ENCODE measurements at regions not wholly inside any gene's neighbourhood (a gene's known extent, or its start where the extent isn't known, plus 50 kb on each side); places are given as distances from the start of the nearest gene placed in this dataset.
A peak's percentile ranks its signal among the peaks of the same experiment; 100 is the strongest.

DNA sequence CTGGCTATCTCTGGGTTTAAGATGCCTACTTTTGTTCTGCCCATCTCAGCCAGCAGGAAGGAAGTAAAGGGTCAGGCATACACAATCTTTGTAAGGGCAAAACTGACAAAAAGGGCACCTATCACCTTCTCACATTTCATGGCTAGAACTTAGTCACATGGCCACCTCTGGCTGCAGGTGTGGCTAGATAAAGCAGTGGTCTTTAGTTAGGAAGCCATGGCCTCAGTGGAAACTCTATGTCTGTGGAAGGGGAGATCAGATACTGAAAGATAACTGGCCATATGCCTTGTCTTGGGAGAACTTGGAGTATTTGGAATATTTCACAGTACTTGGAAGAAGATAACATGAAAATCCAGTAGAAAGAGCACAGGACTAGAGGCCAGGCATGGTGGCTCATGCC lies 80.7 kb upstream of the TBL1XR1 start:
- intact Hi-C loops (cut with DNase I): no loop called here
- Histone ChIP-seq H3K27me3 (no peaks in the 10 kb centered on the region), H3K9me3 (replicated peaks in 1 of 3) (no peaks in the 10 kb centered on the region), H3K36me3 (replicated peaks in 1 of 2) (no peaks in the 10 kb centered on the region), H3K27ac (no peak overlapping the region), H3K4me3 (no peak overlapping the region), H3K4me1 (replicated peaks in 1 of 2) (no peaks in the 10 kb centered on the region)
- no peak for DNase-seq
- no peak for TF ChIP-seq POLR2A (IDR thresholded peaks at IDR 0.05)
- TF ChIP-seq, protein P1, sequence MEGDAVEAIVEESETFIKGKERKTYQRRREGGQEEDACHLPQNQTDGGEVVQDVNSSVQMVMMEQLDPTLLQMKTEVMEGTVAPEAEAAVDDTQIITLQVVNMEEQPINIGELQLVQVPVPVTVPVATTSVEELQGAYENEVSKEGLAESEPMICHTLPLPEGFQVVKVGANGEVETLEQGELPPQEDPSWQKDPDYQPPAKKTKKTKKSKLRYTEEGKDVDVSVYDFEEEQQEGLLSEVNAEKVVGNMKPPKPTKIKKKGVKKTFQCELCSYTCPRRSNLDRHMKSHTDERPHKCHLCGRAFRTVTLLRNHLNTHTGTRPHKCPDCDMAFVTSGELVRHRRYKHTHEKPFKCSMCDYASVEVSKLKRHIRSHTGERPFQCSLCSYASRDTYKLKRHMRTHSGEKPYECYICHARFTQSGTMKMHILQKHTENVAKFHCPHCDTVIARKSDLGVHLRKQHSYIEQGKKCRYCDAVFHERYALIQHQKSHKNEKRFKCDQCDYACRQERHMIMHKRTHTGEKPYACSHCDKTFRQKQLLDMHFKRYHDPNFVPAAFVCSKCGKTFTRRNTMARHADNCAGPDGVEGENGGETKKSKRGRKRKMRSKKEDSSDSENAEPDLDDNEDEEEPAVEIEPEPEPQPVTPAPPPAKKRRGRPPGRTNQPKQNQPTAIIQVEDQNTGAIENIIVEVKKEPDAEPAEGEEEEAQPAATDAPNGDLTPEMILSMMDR (IDR thresholded peaks at IDR 0.05): no peak

DNA sequence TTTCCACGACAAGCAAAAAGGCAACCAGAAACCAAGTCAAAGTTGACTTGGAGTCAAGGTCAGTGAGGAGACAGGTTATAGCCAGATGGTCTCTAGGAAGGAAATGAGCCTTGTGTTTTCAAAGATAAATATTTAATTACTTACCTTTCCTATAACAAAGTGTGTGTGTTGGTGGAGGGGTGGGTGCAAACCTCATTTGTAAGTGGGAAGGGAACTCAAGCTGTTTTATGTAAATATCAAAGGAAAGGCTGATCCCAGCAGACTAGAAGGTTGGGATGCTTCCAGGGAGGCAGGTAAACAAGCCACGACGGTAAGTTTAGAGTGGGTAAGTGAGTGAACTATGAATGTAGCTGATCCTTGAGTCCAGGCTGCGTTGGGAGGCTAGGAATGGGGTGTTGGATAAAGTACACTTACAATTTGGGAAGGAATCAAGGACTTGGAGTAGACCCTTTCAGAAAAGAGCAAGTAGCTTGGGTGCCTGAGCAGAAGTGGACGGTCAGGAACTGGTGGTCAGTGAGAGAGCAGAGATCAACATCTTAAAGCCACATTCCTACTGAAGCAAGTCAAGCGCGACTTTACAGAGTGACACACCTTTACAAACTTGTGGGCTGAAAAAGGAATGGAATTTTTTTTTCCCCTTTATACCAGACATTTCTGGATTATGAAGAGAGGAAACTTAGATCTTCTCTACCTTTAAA lies 82.0 kb upstream of the TBL1XR1 start:
- WGBS, 4 donors: 79 to 82% (median 82%) methylated on average over 7 of the region's 7 CpGs
- intact Hi-C loops (cut with DNase I): no loop called here
- TF ChIP-seq, protein P1 (IDR thresholded peaks at IDR 0.05): no peak
- no peak for TF ChIP-seq POLR2A (IDR thresholded peaks at IDR 0.05)

DNA sequence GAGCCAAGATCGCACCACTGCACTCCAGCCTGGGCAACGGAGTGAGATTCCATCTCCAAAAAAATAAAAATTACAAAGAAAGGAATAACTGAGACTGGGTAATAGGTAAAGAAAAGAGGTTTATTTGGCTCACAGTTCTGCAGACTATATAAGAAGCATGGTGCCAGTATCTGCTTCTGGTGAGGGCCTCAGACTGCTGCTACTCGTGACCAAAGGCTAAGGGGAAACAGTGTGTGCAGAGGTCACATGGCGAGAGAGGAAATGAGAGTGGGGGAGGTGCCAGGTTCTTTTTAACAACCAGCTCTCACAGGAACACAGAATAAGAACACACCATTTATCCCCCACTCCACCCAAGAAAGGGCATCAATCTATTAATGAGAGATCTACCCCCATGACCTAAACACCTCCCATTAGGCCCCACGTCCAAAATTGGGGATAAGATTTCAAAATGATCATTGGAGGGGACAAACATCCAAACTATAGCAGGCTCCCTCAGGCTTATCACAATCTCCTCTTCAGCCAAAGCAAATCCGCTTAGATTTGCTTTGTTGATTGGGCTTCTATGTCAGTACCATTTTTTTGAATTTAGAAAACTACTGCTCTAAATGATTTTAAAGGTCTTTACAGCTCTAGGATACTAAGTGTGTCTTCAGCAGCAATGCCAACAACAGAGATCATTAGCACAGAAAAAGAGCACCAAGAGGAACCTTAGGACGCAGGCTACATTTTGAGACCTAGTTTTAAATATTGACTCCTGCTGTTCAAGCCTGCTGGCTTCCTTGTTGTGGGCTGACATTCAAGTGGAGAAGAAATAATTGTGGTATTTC lies 84.2 kb upstream of the TBL1XR1 start:
- TF ChIP-seq, protein P1 (IDR thresholded peaks at IDR 0.05): no peak
- no peak for TF ChIP-seq POLR2A (IDR thresholded peaks at IDR 0.05)
- H3K4me1 ChIP-seq (replicated peaks in 1 of 2): no peaks in the 10 kb centered on the region
- H3K27ac ChIP-seq: no peak overlapping the region
- peak in 3 of 7 donors; percentile 11 to 22 (median 21) for DNase-seq
- 75 to 83% (median 79%) methylated on average over 7 of the region's 7 CpGs for WGBS, 4 donors
- H3K9me3 ChIP-seq (replicated peaks in 1 of 3): no peaks in the 10 kb centered on the region
- H3K4me3 ChIP-seq: no peak overlapping the region
- H3K36me3 ChIP-seq (replicated peaks in 1 of 2): no peaks in the 10 kb centered on the region
- intact Hi-C loops (cut with DNase I): no loop called here
- H3K27me3 ChIP-seq: no peaks in the 10 kb centered on the region

More for the DNA sequence above, 82.0 kb upstream of the TBL1XR1 start:
- Histone ChIP-seq H3K36me3 (replicated peaks in 1 of 2) (no peaks in the 10 kb centered on the region), H3K4me3 (no peak overlapping the region), H3K27me3 (no peaks in the 10 kb centered on the region), H3K27ac (no peak overlapping the region), H3K4me1 (replicated peaks in 1 of 2) (no peaks in the 10 kb centered on the region), H3K9me3 (replicated peaks in 1 of 3) (no peaks in the 10 kb centered on the region)
- peak in 1 of 7 donors; percentile 9 for DNase-seq

DNA sequence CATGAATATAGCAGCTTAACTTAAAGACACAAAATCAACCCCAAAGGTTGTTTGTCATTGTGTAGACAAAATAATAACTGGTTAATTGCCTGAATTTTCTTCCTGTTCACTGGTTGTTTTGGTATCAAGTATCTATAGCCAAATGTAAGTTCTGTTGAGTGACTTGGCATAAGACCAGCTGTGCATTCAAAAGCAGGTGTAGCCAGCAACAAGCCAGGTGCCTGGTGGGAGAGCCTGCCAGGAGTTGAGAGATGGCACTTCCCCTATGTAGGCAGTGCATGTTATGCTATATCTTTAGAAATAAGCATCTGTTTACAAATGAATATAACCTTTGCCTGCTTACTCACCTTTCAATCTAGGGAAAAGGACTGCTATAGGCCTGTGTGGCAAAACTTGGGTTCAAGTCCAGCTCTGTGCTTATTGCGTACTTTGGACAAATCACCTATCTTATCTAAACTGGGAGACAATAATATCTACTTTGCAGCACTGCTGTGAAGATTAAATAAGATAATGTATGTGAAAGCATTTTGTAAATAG lies 84.9 kb upstream of the TBL1XR1 start:
- TF ChIP-seq, protein P1 (IDR thresholded peaks at IDR 0.05): no peak
- Histone ChIP-seq H3K27ac (no peak overlapping the region), H3K4me1 (replicated peaks in 1 of 2) (no peaks in the 10 kb centered on the region), H3K4me3 (no peak overlapping the region), H3K27me3 (no peaks in the 10 kb centered on the region), H3K9me3 (replicated peaks in 1 of 3) (no peaks in the 10 kb centered on the region), H3K36me3 (replicated peaks in 1 of 2) (no peaks in the 10 kb centered on the region)
- intact Hi-C loops (cut with DNase I): no loop called here
- 96 to 100% (median 98%) methylated on average over 1 of the region's 1 CpG for WGBS, 4 donors
- DNase-seq: no peak

Data from adrenal gland (tissue), 9 donors.